Erythroblast (primary cell): ENCODE measurements at regions not wholly inside any gene's neighbourhood (a gene's known extent, or its start where the extent isn't known, plus 50 kb on each side); places are given as distances from the start of the nearest gene placed in this dataset.

ENCODE experiments used
- GATA1 ChIP-seq: IDR thresholded peaks from 2 replicates; pipeline ENCODE4 v1.6.1; 2011; ENCODE audit warnings: low read depth, mild to moderate bottlenecking, control low read depth, low read length, moderate library complexity
- POLR2A ChIP-seq: IDR thresholded peaks from 2 replicates; pipeline ENCODE4 v1.6.1; 2011; ENCODE audit warnings: mild to moderate bottlenecking, low read length

- TF ChIP-seq POLR2A (no peak), GATA1 (no peak)
Observed at GRCh38 chr11:128052912-128053641, 534.3 kb downstream of the ETS1 start.
